ENCODE measurements at regions not wholly inside any gene's neighbourhood (a gene's known extent, or its start where the extent isn't known, plus 50 kb on each side); places are given as distances from the start of the nearest gene placed in this dataset.
"Not testable (repeated sequence)": the region's sequence is repeated elsewhere in the genome, so short reads cannot be mapped to it uniquely, and the experiment has no call there.

GRCh38 chr3:20523293-20523692, 337.3 kb upstream of the SGO1 start (continued):
- TF ChIP-seq HIC1 (tag by site-specific recombination; IDR thresholded peaks at IDR 0.05) (no peak), ZNF623 (tag by site-specific recombination; IDR thresholded peaks at IDR 0.05) (no peak), ZBTB48 (tag by site-specific recombination; IDR thresholded peaks at IDR 0.05) (no peak), ZNF132 (tag by site-specific recombination; IDR thresholded peaks at IDR 0.05; ENCODE audit: borderline replicate concordance) (no peak), ZNF114 (tag by site-specific recombination; IDR thresholded peaks at IDR 0.05) (no peak), ZSCAN18 (tag by site-specific recombination; IDR thresholded peaks at IDR 0.05) (no peak), ZNF426 (tag by site-specific recombination; IDR thresholded peaks at IDR 0.05) (no peak), ZNF449 (tag by site-specific recombination; IDR thresholded peaks at IDR 0.05) (no peak), ZSCAN23 (tag by site-specific recombination; IDR thresholded peaks at IDR 0.05) (no peak)

GRCh38 chr3:20517316-20517715, 331.3 kb upstream of the SGO1 start:
- not testable (repeated sequence) for H3K27ac ChIP-seq (ENCODE audit: extremely low read depth, low read depth, low read length)

GRCh38 chr3:20516311-20516710, 330.3 kb upstream of the SGO1 start:
- Histone ChIP-seq H3K9me3 (ENCODE audit: control insufficient read depth, insufficient read depth, low read depth, low read length) (no peaks in the 10 kb centered on the region), H3K4me1 (ENCODE audit: control insufficient read depth, insufficient read depth, low read length) (no peaks in the 10 kb centered on the region), H3K27ac (ENCODE audit: extremely low read depth, low read depth, low read length) (no peak overlapping the region), H3K4me3 (ENCODE audit: low read depth, low read length) (no peak overlapping the region), H3K36me3 (ENCODE audit: control insufficient read depth in 2 of 2, insufficient read depth in 1 of 2, low read length in 2 of 2) (no peaks in the 10 kb centered on the region)
- POLR2A ChIA-PET = no interaction called here
- TF ChIP-seq ZSCAN23 (tag by site-specific recombination; IDR thresholded peaks at IDR 0.05) = no peak
- no peak for TF ChIP-seq ZBTB21 (tag by site-specific recombination; IDR thresholded peaks at IDR 0.05)
- no peak for TF ChIP-seq MZF1 (tag by site-specific recombination; IDR thresholded peaks at IDR 0.05; ENCODE audit: borderline replicate concordance)
- TF ChIP-seq ZNF138 (tag by site-specific recombination; IDR thresholded peaks at IDR 0.05; ENCODE audit: borderline replicate concordance) = no peak
- CTCF ChIA-PET = interaction anchor here (0.6 kb wide), 1 partner anchor 273 kb away, joined by 3 read pairs; no protein-coding TSS in a partner anchor

More at GRCh38 chr3:20517316-20517715, 331.3 kb upstream of the SGO1 start:
- H3K36me3 ChIP-seq (ENCODE audit: control insufficient read depth in 2 of 2, insufficient read depth in 1 of 2, low read length in 2 of 2); H3K4me3 ChIP-seq (ENCODE audit: low read depth, low read length); H3K4me1 ChIP-seq (ENCODE audit: control insufficient read depth, insufficient read depth, low read length); CTCF ChIA-PET; POLR2A ChIA-PET; H3K9me3 ChIP-seq (ENCODE audit: control insufficient read depth, insufficient read depth, low read depth, low read length): not testable (repeated sequence)

- Histone ChIP-seq H3K4me1 (ENCODE audit: control insufficient read depth, insufficient read depth, low read length) (no peaks in the 10 kb centered on the region), H3K4me3 (ENCODE audit: low read depth, low read length) (no peak overlapping the region), H3K9me3 (ENCODE audit: control insufficient read depth, insufficient read depth, low read depth, low read length) (no peaks in the 10 kb centered on the region), H3K27ac (ENCODE audit: extremely low read depth, low read depth, low read length) (no peak overlapping the region), H3K36me3 (ENCODE audit: control insufficient read depth in 2 of 2, insufficient read depth in 1 of 2, low read length in 2 of 2) (no peaks in the 10 kb centered on the region)
- POLR2A ChIA-PET = no interaction called here
- CTCF ChIA-PET = interaction anchor here (0.6 kb wide), 1 partner anchor 273 kb away, joined by 3 read pairs; no protein-coding TSS in a partner anchor
- TF ChIP-seq ZNF76 (tag by site-specific recombination; IDR thresholded peaks at IDR 0.05; ENCODE audit: borderline replicate concordance, low read depth) (no peak), YY2 (tag by site-specific recombination; IDR thresholded peaks at IDR 0.05) (no peak), PRDM2 (tag by site-specific recombination; IDR thresholded peaks at IDR 0.05; ENCODE audit: borderline replicate concordance) (no peak)
These were observed 329.8 kb upstream of the SGO1 start for GRCh38 chr3:20515834-20516233.
